ENCODE measurements at regions not wholly inside any gene's neighbourhood (a gene's known extent, or its start where the extent isn't known, plus 50 kb on each side); places are given as distances from the start of the nearest gene placed in this dataset.
A peak's percentile ranks its signal among the peaks of the same experiment; 100 is the strongest.

DNA sequence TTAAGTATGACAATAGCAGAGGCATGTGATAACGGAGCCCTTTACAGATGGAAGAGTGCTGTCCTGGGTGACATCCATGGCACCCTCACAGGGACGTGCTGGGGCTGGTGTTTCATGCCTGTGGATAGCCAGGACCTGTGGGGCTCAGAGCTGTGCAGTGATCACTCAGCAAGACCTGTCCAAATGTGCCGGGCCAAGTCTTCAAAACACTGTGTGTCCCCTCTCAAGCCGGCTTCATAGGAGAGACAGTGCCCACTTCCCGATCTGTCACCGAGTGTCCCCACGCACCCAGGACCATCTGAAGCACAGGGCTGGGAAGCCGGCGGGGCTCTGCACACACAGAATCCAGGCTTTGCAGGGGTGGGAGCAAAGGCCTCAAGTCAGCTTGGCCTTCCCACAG is 217.2 kb upstream of the IGF1R start:
- H3K4me3 ChIP-seq, result no peak overlapping the region
- peaks cover 9% of the 10 kb centered on the region for H3K4me1 ChIP-seq
- no peak for ATAC-seq
- intact Hi-C loops (cut with DNase I), result no loop called here
- no peak for DNase-seq
- TF ChIP-seq CTCF (IDR thresholded peaks at IDR 0.05), result no peak
- H3K36me3 ChIP-seq, result no peaks in the 10 kb centered on the region
- H3K9me3 ChIP-seq, result no peaks in the 10 kb centered on the region
- H3K27ac ChIP-seq, result no peak overlapping the region
- peaks cover 14% of the 10 kb centered on the region for H3K27me3 ChIP-seq

DNA sequence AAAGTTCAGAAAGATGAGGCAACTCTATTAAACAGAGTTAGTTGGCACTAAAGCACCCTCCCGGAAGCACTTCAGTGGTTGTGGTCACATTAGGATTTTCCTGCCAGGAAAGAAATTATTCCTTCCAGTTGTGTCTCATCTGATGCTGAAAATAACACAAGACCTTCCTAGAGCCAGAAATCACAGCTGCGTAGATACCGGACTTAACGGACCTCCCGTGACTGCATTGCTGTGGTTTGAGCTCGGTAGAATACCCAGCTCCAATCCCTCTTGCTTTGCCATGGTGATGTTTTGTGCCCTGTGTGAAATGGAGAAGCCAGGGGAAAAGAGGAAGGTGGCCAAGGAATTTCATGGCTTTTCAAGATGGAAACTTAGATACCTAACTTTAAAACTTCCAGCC is 215.0 kb upstream of the IGF1R start:
- peaks cover 4% of the 10 kb centered on the region for H3K27me3 ChIP-seq
- no peak overlapping the region for H3K27ac ChIP-seq
- ATAC-seq (no peak), DNase-seq (no peak)
- intact Hi-C loops (cut with DNase I), result no loop called here
- no peak overlapping the region for H3K4me3 ChIP-seq
- H3K4me1 ChIP-seq, result peaks cover 4% of the 10 kb centered on the region
- H3K36me3 ChIP-seq, result no peaks in the 10 kb centered on the region
- H3K9me3 ChIP-seq, result no peaks in the 10 kb centered on the region
- TF ChIP-seq CTCF (IDR thresholded peaks at IDR 0.05), result no peak

DNA sequence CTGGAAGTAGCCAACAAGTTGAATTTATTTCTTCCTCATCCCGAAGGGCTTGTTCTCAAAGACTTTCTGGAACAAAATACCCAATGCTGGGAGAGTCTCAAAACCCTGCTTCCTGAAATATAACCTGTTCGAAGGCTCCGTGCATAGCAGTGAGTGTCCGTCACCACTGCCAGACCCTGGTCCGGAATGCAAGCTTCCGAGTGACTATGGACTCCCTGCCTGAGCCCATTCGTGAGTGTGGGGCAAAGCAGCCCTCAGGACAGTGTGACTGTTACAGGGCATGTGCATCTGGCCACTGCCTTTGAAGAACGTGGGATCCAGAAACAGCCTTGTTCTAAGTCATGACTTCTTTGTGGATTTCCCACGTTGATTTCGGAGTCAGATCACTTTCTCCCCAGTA is 214.5 kb upstream of the IGF1R start:
- no peaks in the 10 kb centered on the region for H3K36me3 ChIP-seq
- TF ChIP-seq CTCF (IDR thresholded peaks at IDR 0.05), result no peak
- H3K27ac ChIP-seq, result no peak overlapping the region
- intact Hi-C loops (cut with DNase I), result no loop called here
- H3K27me3 ChIP-seq, result peaks cover 4% of the 10 kb centered on the region
- no peaks in the 10 kb centered on the region for H3K4me1 ChIP-seq
- H3K4me3 ChIP-seq, result no peak overlapping the region
- ATAC-seq (no peak), DNase-seq (no peak)
- no peaks in the 10 kb centered on the region for H3K9me3 ChIP-seq

GRCh38 chr15:98437752-98438151 is 210.6 kb upstream of the IGF1R start:
- Histone ChIP-seq H3K36me3 (no peaks in the 10 kb centered on the region), H3K27ac (no peak overlapping the region), H3K4me1 (no peaks in the 10 kb centered on the region), H3K4me3 (no peak overlapping the region), H3K27me3 (no peaks in the 10 kb centered on the region), H3K9me3 (no peaks in the 10 kb centered on the region)
- TF ChIP-seq CTCF (IDR thresholded peaks at IDR 0.05), result no peak
- DNase-seq, result no peak
- intact Hi-C loops (cut with DNase I), result no loop called here
- no peak for ATAC-seq

GRCh38 chr15:98438326-98438725 is 210.0 kb upstream of the IGF1R start:
- ATAC-seq, result peak; percentile 6
- intact Hi-C loops (cut with DNase I), result no loop called here
- Histone ChIP-seq H3K36me3 (no peaks in the 10 kb centered on the region), H3K4me3 (no peak overlapping the region), H3K9me3 (no peaks in the 10 kb centered on the region), H3K4me1 (no peaks in the 10 kb centered on the region), H3K27me3 (no peaks in the 10 kb centered on the region), H3K27ac (no peak overlapping the region)
- DNase-seq, result no peak
- no peak for TF ChIP-seq CTCF (IDR thresholded peaks at IDR 0.05)

DNA sequence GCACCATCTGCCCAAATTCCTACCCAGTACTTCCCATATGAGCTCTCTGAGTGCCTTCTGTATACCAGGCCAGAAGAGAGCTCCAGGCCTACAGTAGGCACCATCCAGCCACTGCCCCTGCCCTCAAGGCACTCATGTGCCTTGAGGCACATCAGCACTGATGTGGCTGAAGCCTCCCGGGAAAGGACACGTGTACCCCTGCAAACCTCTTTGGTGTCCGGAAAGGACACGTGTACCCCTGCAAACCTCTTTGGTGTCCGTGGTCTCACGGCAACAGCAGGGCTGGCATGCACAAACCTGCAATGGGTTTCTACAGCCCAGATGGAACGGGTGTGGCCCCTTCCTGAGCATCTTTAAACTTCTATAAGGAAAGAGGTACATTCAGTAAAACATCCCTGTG is 209.4 kb upstream of the IGF1R start:
- intact Hi-C loops (cut with DNase I), result no loop called here
- Histone ChIP-seq H3K4me1 (no peaks in the 10 kb centered on the region), H3K36me3 (no peaks in the 10 kb centered on the region), H3K27me3 (no peaks in the 10 kb centered on the region), H3K27ac (no peak overlapping the region), H3K9me3 (no peaks in the 10 kb centered on the region), H3K4me3 (no peak overlapping the region)
- no peak for TF ChIP-seq CTCF (IDR thresholded peaks at IDR 0.05)
- DNase-seq (no peak), ATAC-seq (peak; percentile 7)
